SU-DHL-6 (cell line): ENCODE measurements at regions not wholly inside any gene's neighbourhood (a gene's known extent, or its start where the extent isn't known, plus 50 kb on each side); places are given as distances from the start of the nearest gene placed in this dataset.

Experiments
- H2AFZ ChIP-seq: fragments of 200-600 bp; sonication (generic); 2 replicates; pipeline ENCODE4 v1.6.1; 2014; ENCODE audit warnings: low read depth, mild to moderate bottlenecking, moderate library complexity, mixed read lengths, antibody characterized with exemption, low read length; ENCODE audit not compliant: severe bottlenecking
- H3F3A ChIP-seq: fragments of 200-600 bp; shearing (Covaris generic); 2 replicates; pipeline ENCODE4 v1.6.0; 2016; ENCODE audit warnings: antibody characterized with exemption, mild to moderate bottlenecking; ENCODE audit not compliant: insufficient read depth
- H3K27ac ChIP-seq: fragments of 200-600 bp; sonication (generic); 2 replicates; pipeline ENCODE4 v1.5.1; 2016; ENCODE audit warnings: low read depth, mild to moderate bottlenecking, low read length, moderate library complexity, mixed read lengths
- H3K27me3 ChIP-seq: fragments of 200-600 bp; sonication (generic), shearing (Covaris generic); 2 replicates; pipeline ENCODE4 v1.6.0; 2014; ENCODE audit warnings: mild to moderate bottlenecking, low read length
- H3K36me3 ChIP-seq: fragments of 200-600 bp; sonication (generic); 2 replicates; pipeline ENCODE4 v1.6.1; 2014; ENCODE audit warnings: mild to moderate bottlenecking, low read length, mixed read lengths
- H3K4me2 ChIP-seq: fragments of 300-600, 200-600 bp; shearing (Covaris generic), sonication (generic); 2 replicates; pipeline ENCODE4 v1.6.0; 2014; ENCODE audit warnings: low read length, low read depth, mild to moderate bottlenecking; ENCODE audit not compliant: poor library complexity, severe bottlenecking
- H3K4me3 ChIP-seq: fragments of 200-600 bp; sonication (generic); 2 replicates; pipeline ENCODE4 v1.5.1; 2014; ENCODE audit warnings: antibody characterized with exemption, low read length, mild to moderate bottlenecking, mixed read lengths; ENCODE audit not compliant: insufficient read depth, poor library complexity, severe bottlenecking
- H3K79me2 ChIP-seq: fragments of 200-600 bp; sonication (generic); 2 replicates; pipeline ENCODE4 v1.6.1; 2014; ENCODE audit warnings: mild to moderate bottlenecking, low read length, moderate library complexity; ENCODE audit not compliant: insufficient read depth
- H3K9ac ChIP-seq: fragments of 200-600 bp; sonication (generic); 2 replicates; pipeline ENCODE4 v1.7.0; 2014; ENCODE audit warnings: mild to moderate bottlenecking, low read length
- H3K9me2 ChIP-seq: fragments of 200-600 bp; sonication (generic); replicated peaks from 2 replicates; pipeline ENCODE4 v1.6.1; 2014; ENCODE audit warnings: low read length; ENCODE audit not compliant: insufficient read depth
- H3K9me3 ChIP-seq: fragments of 200-600 bp; sonication (generic); 2 replicates; pipeline ENCODE4 v1.6.1; 2014; ENCODE audit warnings: low read length, mixed read lengths; ENCODE audit not compliant: insufficient read depth
- H4K20me1 ChIP-seq: fragments of 200-600 bp; sonication (generic); 2 replicates; pipeline ENCODE4 v1.6.1; 2014; ENCODE audit warnings: low read depth, mild to moderate bottlenecking, antibody characterized with exemption, low read length, moderate library complexity, mixed read lengths
- CTCF ChIP-seq: fragments of 200-600 bp; sonication (generic); IDR thresholded peaks from one replicate; pipeline ENCODE4 v1.5.1; 2017; ENCODE audit warnings: antibody characterized with exemption, mild to moderate bottlenecking, low read length, moderate library complexity; ENCODE audit not compliant: insufficient read depth, poor library complexity, severe bottlenecking
- EZH2phosphoT487 ChIP-seq: fragments of 200-600 bp; sonication (generic), shearing (Covaris generic); conservative IDR thresholded peaks from 2 replicates; pipeline ENCODE4 v1.6.1; 2018; ENCODE audit warnings: mild to moderate bottlenecking, antibody characterized with exemption, low read length, moderate library complexity, mixed read lengths

DNA sequence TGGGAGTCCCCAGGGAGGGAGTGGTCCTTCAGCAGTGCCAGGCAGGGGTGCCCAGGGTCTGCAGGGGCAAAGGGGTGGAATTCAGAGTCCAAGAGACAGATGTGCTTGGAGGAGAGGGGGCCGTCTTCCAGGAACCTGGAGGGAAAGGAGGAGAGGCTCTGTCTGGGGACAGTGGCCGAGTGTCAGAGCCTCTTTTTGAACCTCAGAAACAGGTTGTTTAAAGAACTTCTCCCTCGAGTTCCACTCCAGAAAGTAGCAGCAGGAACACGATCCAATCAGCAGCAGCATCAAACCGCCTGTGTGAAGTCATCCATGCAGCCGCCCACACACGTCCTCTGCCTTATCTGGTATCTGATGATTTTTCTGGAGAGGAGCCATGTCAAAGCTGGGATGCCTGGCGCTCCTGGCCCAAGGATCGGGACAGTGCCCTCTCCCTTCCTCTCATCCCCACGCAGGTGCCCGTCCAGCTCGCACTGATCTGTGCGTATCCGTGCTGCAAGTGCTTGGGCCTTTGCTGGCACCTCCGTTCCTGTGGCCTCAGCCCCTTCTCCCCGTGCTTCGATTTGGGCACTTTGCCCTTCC, 205.1 kb downstream of the NDUFA10 start:
- H3K36me3 ChIP-seq = no peaks in the 10 kb centered on the region
- no peak overlapping the region for H3K27ac ChIP-seq
- TF ChIP-seq EZH2phosphoT487 (no peak), CTCF (no peak)
- H3K9me3 ChIP-seq = no peaks in the 10 kb centered on the region
- no peak overlapping the region for H3K9ac ChIP-seq
- H3K27me3 ChIP-seq = no peaks in the 10 kb centered on the region
- no peaks in the 10 kb centered on the region for H3K9me2 ChIP-seq
- no peaks in the 10 kb centered on the region for H4K20me1 ChIP-seq
- no peak overlapping the region for H3K4me3 ChIP-seq
- H3K79me2 ChIP-seq = no peaks in the 10 kb centered on the region
- H3F3A ChIP-seq = no peaks in the 10 kb centered on the region
- H3K4me2 ChIP-seq = no peak overlapping the region
- no peak overlapping the region for H2AFZ ChIP-seq

DNA sequence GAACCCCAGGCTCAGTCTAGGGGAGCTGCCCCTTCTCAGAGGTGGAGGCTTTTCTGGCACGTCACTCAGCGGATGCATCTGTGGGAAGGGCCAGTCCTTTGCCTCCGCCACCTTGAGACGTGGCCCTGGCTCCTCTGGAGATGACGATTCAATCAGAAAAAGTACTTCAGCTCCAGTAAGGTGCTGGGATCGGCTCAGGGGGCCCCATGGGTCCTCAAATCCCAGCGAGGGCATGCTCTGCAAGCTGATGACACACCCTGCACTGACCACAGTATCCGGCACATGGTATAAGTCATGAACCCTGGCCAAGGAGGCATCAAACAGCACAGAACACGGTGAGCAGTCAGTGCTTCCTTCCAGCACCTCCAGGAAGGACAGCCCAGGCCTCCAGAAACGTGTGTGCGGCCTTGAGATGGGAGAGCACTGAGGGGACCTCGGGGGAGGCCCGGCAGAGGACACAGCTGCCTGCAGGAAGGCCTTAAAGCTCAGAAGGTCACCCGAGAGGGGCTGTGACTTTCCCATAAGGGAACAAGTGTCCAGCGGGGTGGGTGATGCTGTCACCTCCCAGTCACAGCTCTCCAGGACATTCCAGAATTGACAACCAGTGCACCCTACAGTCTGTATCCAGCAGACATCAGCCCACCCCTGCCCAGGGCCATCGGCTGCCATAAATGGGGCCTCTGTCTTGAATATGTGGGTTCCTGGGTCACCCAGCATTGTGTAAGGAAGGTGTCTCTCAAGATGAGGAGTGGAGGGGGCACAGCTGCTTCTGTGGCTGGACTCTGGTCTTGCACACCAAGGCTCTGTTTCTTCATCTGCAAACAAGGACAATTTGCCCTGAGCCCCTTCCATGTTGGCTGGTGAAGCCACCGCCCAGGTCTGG, 205.8 kb downstream of the NDUFA10 start:
- H3K79me2 ChIP-seq = no peaks in the 10 kb centered on the region
- H3K9ac ChIP-seq = no peak overlapping the region
- no peaks in the 10 kb centered on the region for H4K20me1 ChIP-seq
- H3K27me3 ChIP-seq = no peaks in the 10 kb centered on the region
- H3K4me3 ChIP-seq = no peak overlapping the region
- no peaks in the 10 kb centered on the region for H3K36me3 ChIP-seq
- no peaks in the 10 kb centered on the region for H3F3A ChIP-seq
- no peak for TF ChIP-seq CTCF
- no peak overlapping the region for H3K27ac ChIP-seq
- H3K4me2 ChIP-seq = no peak overlapping the region
- no peak overlapping the region for H2AFZ ChIP-seq
- no peaks in the 10 kb centered on the region for H3K9me2 ChIP-seq
- no peaks in the 10 kb centered on the region for H3K9me3 ChIP-seq

DNA sequence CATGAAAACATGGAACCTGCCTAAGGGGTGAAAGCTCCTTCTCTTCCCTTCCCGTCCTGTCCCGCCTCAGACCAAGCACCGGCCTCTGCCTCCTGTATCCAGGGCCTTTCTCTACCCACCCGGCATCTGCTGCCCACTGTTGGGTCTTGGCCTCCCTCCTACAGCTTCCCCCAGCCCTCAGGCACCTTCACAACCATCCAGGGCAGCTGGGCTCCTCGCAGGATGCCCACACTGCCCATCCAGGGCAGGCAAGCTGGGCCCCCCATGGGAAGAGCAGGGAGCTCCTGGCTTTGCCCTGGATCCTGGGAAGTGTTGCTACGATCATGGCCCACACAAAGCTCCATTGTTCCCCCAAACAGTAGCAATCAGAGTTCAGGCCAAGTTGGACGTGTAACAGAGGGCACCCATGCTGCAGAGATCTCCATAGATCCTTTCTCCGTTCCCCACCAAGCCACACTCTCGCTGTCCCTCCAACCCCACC, 206.6 kb downstream of the NDUFA10 start:
- Histone ChIP-seq H3K9ac (no peak overlapping the region), H3K79me2 (no peaks in the 10 kb centered on the region), H3F3A (no peaks in the 10 kb centered on the region), H3K9me2 (no peaks in the 10 kb centered on the region), H3K27me3 (no peaks in the 10 kb centered on the region), H3K27ac (no peak overlapping the region), H3K9me3 (no peaks in the 10 kb centered on the region), H4K20me1 (no peaks in the 10 kb centered on the region), H3K4me2 (no peak overlapping the region), H3K4me3 (no peak overlapping the region), H2AFZ (no peak overlapping the region), H3K36me3 (no peaks in the 10 kb centered on the region)
- TF ChIP-seq EZH2phosphoT487 (no peak), CTCF (no peak)
